Heart left ventricle (tissue), 13 donors: ENCODE measurements at regions not wholly inside any gene's neighbourhood (a gene's known extent, or its start where the extent isn't known, plus 50 kb on each side); places are given as distances from the start of the nearest gene placed in this dataset.

Source experiments
- CTCF ChIP-seq, 12 donors: fragments of 200-600 bp; sonication (generic) in 4 of 12; IDR thresholded peaks; one replicate each; pipeline versions ENCODE4 v1.5.0 to v1.8.0; 2018 to 2022; ENCODE audit warnings: antibody characterized with exemption in 12 of 12, mild to moderate bottlenecking in 5 of 12
- POLR2A ChIP-seq, 2 donors: fragments of 450-650 bp; IDR thresholded peaks; one replicate each; pipeline ENCODE4 v1.6.1; 2017; ENCODE audit warnings: antibody characterized with exemption in 2 of 2, mild to moderate bottlenecking in 2 of 2, moderate library complexity in 2 of 2
- donor health status: ischemic (EF 13 %, LVEDD 7.1; RV severe dilation, severe dysfunction).
- donor health status: DM: no; HTN: yes; CAD: no.
- donor health status: DM: no; HTN: no; CAD: no.
- donor health status: ischemic (EF 25% LVEDD 6.9; RV normal size, moderate dysfunction).
- donor health status: ischemic (EF 25% LVEDD 5.7; RV mildly dilated, moderate dysfunction).
- donor health status: ischemic (EF 35%, LVEDD 5.7; RV mildly dilated, moderate dysfunction).
- donor health status: nonischemic (EF 11% LVEDD 7.7; RV severe dilation, severe dysfunction).
- donor health status: DM: yes; HTN: yes; CAD: no.
- donor health status: PGD.
- donor health status: ischemic (EF 29% LVEDD 5.4; RV normal size, mild dysfunction).
- donor health status: nonischemic (EF 23%, LVEDD 6.1; RV moderate dilation, normal function).

- TF ChIP-seq CTCF (IDR thresholded peaks at IDR 0.05): no peak
- TF ChIP-seq POLR2A (IDR thresholded peaks at IDR 0.05): no peak
Measured at GRCh38 chrX:2584251-2585157, 83.7 kb upstream of the DHRSX start.
